GM18858 (cell line): ENCODE measurements at regions not wholly inside any gene's neighbourhood (a gene's known extent, or its start where the extent isn't known, plus 50 kb on each side); places are given as distances from the start of the nearest gene placed in this dataset.
"Not testable (repeated sequence)": the region's sequence is repeated elsewhere in the genome, so short reads cannot be mapped to it uniquely, and the experiment has no call there.

Experiments
- ATAC-seq: cut with Tn5 transposase; IDR thresholded peaks from one replicate; pipeline ENCODE4 v1.9.1; 2021; ENCODE audit not compliant: unreplicated experiment

GRCh38 chr2:21821672-21822227 lies 698.0 kb downstream of the TDRD15 start:
- no peak for ATAC-seq

- ATAC-seq, result no peak
These were observed 698.7 kb downstream of the TDRD15 start for GRCh38 chr2:21822505-21822904.

GRCh38 chr2:21833767-21834166 lies 710.0 kb downstream of the TDRD15 start:
- no peak for ATAC-seq

- ATAC-seq, result no peak
These were observed 712.5 kb downstream of the TDRD15 start for GRCh38 chr2:21836261-21836660.

GRCh38 chr2:21836719-21837118 lies 713.0 kb downstream of the TDRD15 start:
- no peak for ATAC-seq

GRCh38 chr2:21837168-21837960 lies 713.6 kb downstream of the TDRD15 start:
- ATAC-seq, result no peak

- ATAC-seq, result no peak
These were observed 717.6 kb downstream of the TDRD15 start for GRCh38 chr2:21841341-21841740.

GRCh38 chr2:21850367-21850766 lies 726.6 kb downstream of the TDRD15 start:
- ATAC-seq, result not testable (repeated sequence)

- ATAC-seq, result no peak
These were observed 731.2 kb downstream of the TDRD15 start for GRCh38 chr2:21854938-21855337.

GRCh38 chr2:21856708-21857107 lies 732.9 kb downstream of the TDRD15 start:
- no peak for ATAC-seq

GRCh38 chr2:21860907-21861306 lies 737.1 kb downstream of the TDRD15 start:
- ATAC-seq, result no peak

- no peak for ATAC-seq
These were observed 742.5 kb downstream of the TDRD15 start for GRCh38 chr2:21866316-21866715.

- ATAC-seq, result no peak
These were observed 764.1 kb downstream of the TDRD15 start for GRCh38 chr2:21887881-21888280.

- ATAC-seq, result no peak
These were observed 766.3 kb downstream of the TDRD15 start for GRCh38 chr2:21890041-21890440.

- ATAC-seq, result no peak
These were observed 766.9 kb downstream of the TDRD15 start for GRCh38 chr2:21890716-21891115.

GRCh38 chr2:21891191-21891590 lies 767.4 kb downstream of the TDRD15 start:
- no peak for ATAC-seq

- ATAC-seq, result no peak
These were observed 768.4 kb downstream of the TDRD15 start for GRCh38 chr2:21892140-21892539.

- no peak for ATAC-seq
These were observed 771.4 kb downstream of the TDRD15 start for GRCh38 chr2:21895200-21895599.

GRCh38 chr2:21908712-21909380 lies 785.1 kb downstream of the TDRD15 start:
- not testable (repeated sequence) for ATAC-seq

GRCh38 chr2:21910832-21911507 lies 787.2 kb downstream of the TDRD15 start:
- ATAC-seq, result no peak

- ATAC-seq, result no peak
These were observed 788.6 kb downstream of the TDRD15 start for GRCh38 chr2:21912405-21912804.

GRCh38 chr2:21915201-21915600 lies 791.4 kb downstream of the TDRD15 start:
- ATAC-seq, result no peak
